ENCODE measurements at regions not wholly inside any gene's neighbourhood (a gene's known extent, or its start where the extent isn't known, plus 50 kb on each side); places are given as distances from the start of the nearest gene placed in this dataset.

DNA sequence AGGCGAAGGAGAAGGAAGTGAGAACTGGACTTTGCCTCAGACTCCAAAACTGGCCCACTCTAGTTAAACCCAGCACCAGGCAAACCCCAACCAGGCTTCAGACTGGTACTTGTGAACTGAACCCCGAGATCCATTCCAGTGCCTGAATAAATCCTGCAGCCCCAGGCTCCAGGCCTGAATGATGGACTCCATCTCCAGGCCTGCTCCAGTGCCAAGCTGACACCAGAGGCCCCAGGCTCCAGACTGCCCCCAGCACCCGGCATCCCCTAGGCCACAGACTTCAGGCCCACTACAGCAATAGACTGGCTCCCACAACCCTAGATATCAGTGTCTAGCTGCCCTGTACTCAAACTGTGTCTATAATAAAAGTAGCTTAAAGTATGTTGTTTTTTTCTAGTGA, 406.8 kb downstream of the FAM181B start:
- WGBS, 4 donors: 63 to 90% (median 79%) methylated on average over 3 of the region's 3 CpGs
- H3K4me1 ChIP-seq: no peaks in the 10 kb centered on the region

GRCh38 chr11:82321206-82321605, 412.5 kb downstream of the FAM181B start:
- H3K36me3 ChIP-seq: no peaks in the 10 kb centered on the region
- 69 to 78% (median 77%) methylated on average over 6 of the region's 6 CpGs for WGBS, 4 donors
- DNase-seq (no peak), ATAC-seq (no peak)
- TF ChIP-seq CTCF (IDR thresholded peaks at IDR 0.05): no peak
- H3K27ac ChIP-seq: no peak overlapping the region
- H3K9me3 ChIP-seq: no peaks in the 10 kb centered on the region
- intact Hi-C loops (cut with DNase I): no loop called here
- no peaks in the 10 kb centered on the region for H3K4me1 ChIP-seq
- no peaks in the 10 kb centered on the region for H3K27me3 ChIP-seq
- H3K4me3 ChIP-seq: no peak overlapping the region

More for the DNA sequence above, 406.8 kb downstream of the FAM181B start:
- no peak overlapping the region for H3K27ac ChIP-seq
- no peaks in the 10 kb centered on the region for H3K9me3 ChIP-seq
- no peak for TF ChIP-seq POLR2A (IDR thresholded peaks at IDR 0.05)
- TF ChIP-seq CTCF (IDR thresholded peaks at IDR 0.05): no peak
- intact Hi-C loops (cut with DNase I): no loop called here
- H3K36me3 ChIP-seq: no peaks in the 10 kb centered on the region
- no peaks in the 10 kb centered on the region for H3K27me3 ChIP-seq
- no peak for ATAC-seq
- DNase-seq: no peak
- H3K4me3 ChIP-seq: no peak overlapping the region

DNA sequence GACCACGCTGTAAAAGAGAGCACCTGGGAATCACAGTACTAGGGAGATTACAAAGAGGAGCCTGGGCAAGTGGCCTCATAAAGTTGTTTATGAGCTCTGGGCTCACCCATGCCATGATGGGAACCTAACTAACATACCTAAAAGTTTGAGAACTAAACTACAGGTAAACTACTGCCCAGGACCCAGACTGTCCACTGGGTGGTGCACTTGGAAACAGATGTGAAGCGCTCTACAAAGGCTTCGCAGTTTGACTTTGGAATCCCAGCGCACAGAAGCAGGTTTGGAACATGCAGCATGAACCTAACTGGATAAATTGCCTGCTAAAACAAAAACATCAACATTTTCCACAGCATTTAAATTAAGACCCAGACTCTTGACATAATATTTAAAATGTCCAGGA, 418.6 kb downstream of the FAM181B start:
- 15 to 22% (median 16%) methylated on average over 4 of the region's 4 CpGs for WGBS, 4 donors
- Histone ChIP-seq H3K27me3 (no peaks in the 10 kb centered on the region), H3K36me3 (no peaks in the 10 kb centered on the region), H3K4me1 (no peaks in the 10 kb centered on the region), H3K27ac (no peak overlapping the region), H3K9me3 (no peaks in the 10 kb centered on the region), H3K4me3 (no peak overlapping the region)
- TF ChIP-seq CTCF (IDR thresholded peaks at IDR 0.05): peak in 3 of 12 donors; percentile 11 to 31 (median 15)
- TF ChIP-seq POLR2A (IDR thresholded peaks at IDR 0.05): no peak
- DNase-seq (no peak), ATAC-seq (no peak)
- intact Hi-C loops (cut with DNase I): no loop called here

GRCh38 chr11:82308979-82309378, 424.7 kb downstream of the FAM181B start:
- Histone ChIP-seq H3K27me3 (no peaks in the 10 kb centered on the region), H3K9me3 (no peaks in the 10 kb centered on the region), H3K27ac (no peak overlapping the region), H3K36me3 (no peaks in the 10 kb centered on the region), H3K4me1 (no peaks in the 10 kb centered on the region), H3K4me3 (no peak overlapping the region)
- DNase-seq (no peak), ATAC-seq (no peak)
- 27 to 33% (median 30%) methylated on average over 2 of the region's 2 CpGs for WGBS, 4 donors
- TF ChIP-seq POLR2A (IDR thresholded peaks at IDR 0.05): no peak
- no peak for TF ChIP-seq CTCF (IDR thresholded peaks at IDR 0.05)
- intact Hi-C loops (cut with DNase I): loop anchor here in 1 of 10 donors (10.0 kb wide), 1 partner anchor 64 kb away; no protein-coding TSS in a partner anchor

Data from heart left ventricle (tissue), 16 donors.